ENCODE measurements at regions not wholly inside any gene's neighbourhood (a gene's known extent, or its start where the extent isn't known, plus 50 kb on each side); places are given as distances from the start of the nearest gene placed in this dataset.

- TF ChIP-seq CTCF (conservative IDR thresholded peaks at IDR 0.05; ENCODE audit: low read depth, low read length): no peak
- H3K4me3 ChIP-seq (ENCODE audit: low read depth, low read length): no peak overlapping the region
- DNase-seq (ENCODE audit: low read depth): peak; percentile 33
These were observed 565.3 kb upstream of the ZNF608 start for GRCh38 chr5:125311743-125312142.

- no peak for TF ChIP-seq CTCF (conservative IDR thresholded peaks at IDR 0.05; ENCODE audit: low read depth, low read length)
- DNase-seq (ENCODE audit: low read depth): no peak
- H3K4me3 ChIP-seq (ENCODE audit: low read depth, low read length): no peak overlapping the region
These were observed 567.1 kb upstream of the ZNF608 start for GRCh38 chr5:125313555-125313954.

- TF ChIP-seq CTCF (conservative IDR thresholded peaks at IDR 0.05; ENCODE audit: low read depth, low read length): no peak
- no peak for DNase-seq (ENCODE audit: low read depth)
- H3K4me3 ChIP-seq (ENCODE audit: low read depth, low read length): no peak overlapping the region
These were observed 568.9 kb upstream of the ZNF608 start for GRCh38 chr5:125315306-125315705.

GRCh38 chr5:125316391-125316790 lies 570.0 kb upstream of the ZNF608 start:
- no peak for TF ChIP-seq CTCF (conservative IDR thresholded peaks at IDR 0.05; ENCODE audit: low read depth, low read length)
- DNase-seq (ENCODE audit: low read depth): no peak
- H3K4me3 ChIP-seq (ENCODE audit: low read depth, low read length): no peak overlapping the region

GRCh38 chr5:125316915-125317535 lies 570.6 kb upstream of the ZNF608 start:
- no peak for TF ChIP-seq CTCF (conservative IDR thresholded peaks at IDR 0.05; ENCODE audit: low read depth, low read length)

GRCh38 chr5:125317536-125317995 lies 571.1 kb upstream of the ZNF608 start:
- no peak for DNase-seq (ENCODE audit: low read depth)
- H3K4me3 ChIP-seq (ENCODE audit: low read depth, low read length): no peak overlapping the region
- no peak for TF ChIP-seq CTCF (conservative IDR thresholded peaks at IDR 0.05; ENCODE audit: low read depth, low read length)

More at GRCh38 chr5:125316915-125317535, 570.6 kb upstream of the ZNF608 start:
- no peak for DNase-seq (ENCODE audit: low read depth)
- H3K4me3 ChIP-seq (ENCODE audit: low read depth, low read length): no peak overlapping the region

- no peak for TF ChIP-seq CTCF (conservative IDR thresholded peaks at IDR 0.05; ENCODE audit: low read depth, low read length)
- no peak overlapping the region for H3K4me3 ChIP-seq (ENCODE audit: low read depth, low read length)
- DNase-seq (ENCODE audit: low read depth): no peak
These were observed 575.2 kb upstream of the ZNF608 start for GRCh38 chr5:125321654-125322053.
